GM19467 (cell line): ENCODE measurements at regions not wholly inside any gene's neighbourhood (a gene's known extent, or its start where the extent isn't known, plus 50 kb on each side); places are given as distances from the start of the nearest gene placed in this dataset.
"Not testable (repeated sequence)": the region's sequence is repeated elsewhere in the genome, so short reads cannot be mapped to it uniquely, and the experiment has no call there.

Experiments used
- ATAC-seq: cut with Tn5 transposase; IDR thresholded peaks from one replicate; pipeline ENCODE4 v1.9.1; 2021; ENCODE audit warnings: mild to moderate bottlenecking, moderate library complexity; ENCODE audit not compliant: unreplicated experiment

DNA sequence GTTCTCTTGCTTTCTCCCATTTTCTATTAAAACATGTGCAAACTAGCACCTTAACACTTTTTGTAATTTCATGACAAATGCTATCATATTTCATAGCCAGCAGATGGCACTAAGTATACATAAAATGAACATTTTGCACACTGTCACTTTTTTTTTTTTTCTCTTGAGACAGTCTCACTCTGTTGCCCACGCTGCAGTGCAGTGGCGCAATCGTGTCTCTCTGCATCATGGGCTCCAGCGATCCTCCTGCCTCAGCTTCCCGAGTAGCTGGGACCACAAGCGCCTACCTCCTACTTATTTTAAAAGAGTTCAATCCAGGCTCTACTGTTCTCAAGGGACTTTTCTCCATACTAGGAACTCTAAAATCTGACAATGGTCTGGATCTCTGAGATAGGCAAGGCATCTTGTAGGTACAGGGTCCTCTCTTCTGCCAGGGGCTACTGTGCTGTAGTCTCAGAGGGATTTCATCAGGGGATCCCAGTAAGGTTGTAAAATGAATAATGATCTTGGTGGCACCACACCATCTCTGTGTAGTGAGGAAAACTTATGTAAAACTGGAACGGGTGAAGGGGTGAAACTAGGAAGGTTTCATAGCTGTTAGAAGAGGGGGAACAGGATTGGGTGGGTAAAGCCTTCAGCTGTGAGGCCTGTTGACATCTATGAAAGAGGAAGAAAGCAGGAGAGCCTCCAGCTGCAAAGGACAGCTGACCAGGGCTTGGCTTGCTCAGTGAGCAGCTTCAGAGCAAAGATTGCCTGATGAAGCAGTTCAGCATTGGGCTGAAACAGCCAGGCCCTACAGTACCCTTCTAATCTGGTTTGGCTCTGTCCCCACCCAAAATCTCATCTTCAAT is 196.9 kb downstream of the AVL9 start:
- peak; percentile 76 for ATAC-seq

DNA sequence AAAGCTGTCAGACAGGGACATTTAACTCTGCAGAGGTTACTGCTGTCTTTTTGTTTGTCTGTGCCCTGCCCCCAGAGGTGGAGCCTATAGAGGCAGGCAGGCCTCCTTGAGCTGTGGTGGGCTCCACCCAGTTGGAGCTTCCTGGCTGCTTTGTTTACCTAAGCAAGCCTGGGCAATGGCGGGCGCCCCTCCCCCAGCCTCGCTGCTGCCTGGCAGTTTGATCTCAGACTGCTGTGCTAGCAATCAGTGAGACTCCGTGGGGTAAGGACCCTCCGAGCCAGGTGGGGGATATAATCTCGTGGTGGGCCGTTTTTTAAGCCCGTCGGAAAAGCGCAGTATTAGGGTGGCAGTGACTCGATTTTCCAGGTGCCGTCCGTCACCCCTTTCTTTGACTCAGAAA is 192.8 kb downstream of the AVL9 start:
- not testable (repeated sequence) for ATAC-seq

DNA sequence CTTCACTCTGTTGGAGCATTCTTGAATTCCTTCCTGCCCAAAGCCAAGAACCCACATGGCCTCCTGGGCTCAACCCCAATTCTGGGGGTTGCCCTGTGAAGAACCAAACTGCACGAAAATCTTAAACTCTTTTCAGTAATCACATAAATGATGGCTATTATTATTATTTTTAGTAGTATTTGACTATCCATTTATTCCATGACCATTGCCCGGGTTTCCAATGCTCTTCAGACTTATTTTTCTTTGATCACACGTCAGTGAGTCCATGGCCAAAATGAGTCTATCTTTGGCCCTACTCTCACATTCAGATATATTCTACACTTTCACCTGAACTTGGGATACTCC is 185.9 kb downstream of the AVL9 start:
- no peak for ATAC-seq

DNA sequence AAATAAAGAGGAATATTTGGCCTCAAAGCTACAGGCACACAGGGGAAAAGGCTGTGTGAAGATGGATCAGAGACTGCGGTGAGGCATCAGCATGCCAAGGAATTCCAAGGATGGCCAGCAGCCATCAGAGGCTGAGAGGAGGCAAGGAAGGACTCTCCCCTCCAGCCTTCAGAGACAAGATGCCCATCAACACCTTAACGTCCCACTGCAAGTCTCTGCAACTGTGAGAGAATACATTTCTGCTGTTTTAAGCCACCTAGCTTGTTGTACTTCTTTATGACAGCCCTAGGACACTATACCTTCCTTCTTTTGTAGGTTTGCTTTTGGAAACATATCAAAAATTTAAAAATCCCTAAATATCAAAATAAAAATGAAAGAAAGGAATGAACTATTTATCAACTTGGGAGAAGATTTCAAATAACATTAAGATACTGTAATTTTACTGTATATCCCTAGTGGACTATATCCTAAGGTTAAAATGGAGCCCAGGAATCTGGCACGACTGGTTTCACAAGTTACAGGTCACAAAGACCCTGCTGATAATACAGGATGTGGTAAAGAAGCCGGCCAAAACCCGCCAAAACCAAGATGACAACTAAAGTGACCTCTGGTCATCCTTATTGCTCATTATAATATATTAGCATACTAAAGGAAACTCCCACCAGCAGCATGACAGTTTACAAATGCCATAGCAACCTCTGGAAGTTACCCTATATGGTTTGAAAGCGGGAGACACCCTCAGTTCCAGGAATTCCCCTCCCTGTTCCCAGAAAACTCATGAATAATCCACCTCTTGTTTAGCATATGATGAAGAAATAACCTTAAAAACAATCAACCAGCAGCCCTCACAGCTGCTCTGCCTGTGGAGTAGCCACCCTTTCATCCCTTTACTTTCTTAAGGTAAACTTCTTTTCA is 185.2 kb downstream of the AVL9 start:
- no peak for ATAC-seq

DNA sequence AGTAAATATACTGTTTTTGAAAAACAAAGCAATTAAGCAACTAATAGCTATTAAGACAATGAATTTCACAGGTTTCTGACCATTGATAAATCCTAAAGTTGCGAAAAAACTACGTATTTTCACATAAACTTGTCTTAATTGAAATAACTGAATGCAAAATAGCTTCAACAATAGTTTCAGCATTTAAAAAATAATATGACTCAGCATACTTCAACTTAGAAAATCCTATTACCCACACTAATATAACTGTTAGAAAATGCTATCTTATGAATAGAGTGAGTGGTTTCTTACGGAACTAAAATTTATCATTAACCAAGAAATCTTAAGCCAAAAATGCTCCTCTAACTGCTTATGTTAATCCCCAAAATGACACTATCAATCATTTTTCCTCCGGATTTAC is 183.9 kb downstream of the AVL9 start:
- no peak for ATAC-seq

DNA sequence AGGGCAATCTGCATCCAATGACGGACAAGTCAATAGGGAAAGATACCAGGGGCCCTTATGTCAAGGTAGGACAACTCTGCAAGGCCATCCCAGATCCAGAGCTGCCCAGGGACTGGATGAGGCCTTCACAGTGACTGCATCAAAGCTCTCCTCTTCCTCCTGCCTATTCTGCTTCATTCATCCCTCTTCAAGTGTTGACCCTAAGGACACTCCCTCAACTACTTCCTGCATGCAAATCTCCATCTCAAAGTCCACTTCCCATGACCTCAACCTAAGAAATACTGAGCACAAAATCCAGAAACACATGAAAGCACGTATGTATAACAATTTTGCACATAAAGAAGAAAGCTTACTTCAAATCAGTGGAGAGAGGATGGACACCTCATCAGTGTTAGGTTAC is 182.3 kb downstream of the AVL9 start:
- ATAC-seq: no peak

DNA sequence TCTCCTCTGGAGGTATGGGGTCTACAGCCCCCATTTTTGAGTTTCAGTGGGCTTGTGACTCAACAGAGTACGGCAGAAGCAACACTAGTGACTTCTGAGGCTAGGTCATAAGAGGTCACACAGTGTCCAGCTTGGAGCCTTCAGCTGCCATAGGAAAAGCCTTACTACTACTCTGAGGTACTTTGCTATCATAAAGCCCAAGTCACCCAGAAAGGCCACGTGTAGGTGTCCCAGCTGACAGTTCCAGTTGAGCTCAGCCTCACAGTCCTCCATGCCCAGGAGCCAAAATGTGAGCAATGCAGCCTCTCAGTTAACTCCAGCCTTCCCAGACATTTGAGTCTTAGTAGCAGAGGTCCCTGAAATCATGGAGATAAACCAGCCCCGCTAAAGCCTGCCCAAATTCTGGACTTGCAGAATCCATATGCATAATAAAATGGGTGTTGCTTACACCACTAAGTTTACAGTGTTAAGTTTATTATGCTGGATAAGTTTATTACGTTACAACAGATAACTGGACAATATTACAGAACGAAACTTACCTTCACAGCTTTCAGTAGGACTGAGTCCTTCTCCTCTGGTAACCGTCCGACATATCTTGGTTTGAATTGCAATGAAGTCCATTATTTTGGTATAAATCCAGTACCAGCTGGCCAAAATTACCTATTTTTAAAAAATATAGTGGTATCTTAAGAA is 181.1 kb downstream of the AVL9 start:
- no peak for ATAC-seq

DNA sequence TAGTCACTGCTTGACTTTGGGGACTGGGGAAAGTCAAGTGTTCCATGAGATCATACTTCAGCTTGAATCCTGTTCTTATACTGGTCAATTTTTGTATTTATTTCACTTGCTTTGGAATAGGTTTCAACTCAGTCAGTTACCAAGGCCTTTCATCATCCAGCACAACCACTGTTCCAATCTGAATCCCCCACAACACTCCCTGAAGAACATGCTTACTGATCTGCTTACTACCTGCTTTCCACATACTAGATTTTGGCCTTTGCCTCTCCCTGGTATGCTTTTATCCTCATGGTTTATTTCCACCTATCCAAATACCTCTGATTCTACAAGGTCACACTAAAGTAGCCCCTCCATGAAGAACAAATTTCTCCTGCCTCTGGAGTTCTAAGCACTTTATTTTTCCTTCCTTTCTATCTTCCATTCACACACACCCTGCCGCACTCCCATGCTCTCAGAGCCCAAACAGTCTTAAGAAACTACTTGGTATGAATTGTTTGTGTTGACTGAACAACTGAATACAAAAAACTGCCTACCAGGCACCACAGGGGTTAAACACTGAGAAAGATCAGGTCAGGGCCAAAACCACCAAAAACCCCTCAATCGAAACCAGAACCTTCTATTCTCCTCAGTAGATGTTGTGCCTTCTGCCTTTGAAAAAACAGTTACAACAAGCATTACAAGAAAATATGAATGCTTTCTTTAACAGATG is 178.1 kb downstream of the AVL9 start:
- no peak for ATAC-seq

DNA sequence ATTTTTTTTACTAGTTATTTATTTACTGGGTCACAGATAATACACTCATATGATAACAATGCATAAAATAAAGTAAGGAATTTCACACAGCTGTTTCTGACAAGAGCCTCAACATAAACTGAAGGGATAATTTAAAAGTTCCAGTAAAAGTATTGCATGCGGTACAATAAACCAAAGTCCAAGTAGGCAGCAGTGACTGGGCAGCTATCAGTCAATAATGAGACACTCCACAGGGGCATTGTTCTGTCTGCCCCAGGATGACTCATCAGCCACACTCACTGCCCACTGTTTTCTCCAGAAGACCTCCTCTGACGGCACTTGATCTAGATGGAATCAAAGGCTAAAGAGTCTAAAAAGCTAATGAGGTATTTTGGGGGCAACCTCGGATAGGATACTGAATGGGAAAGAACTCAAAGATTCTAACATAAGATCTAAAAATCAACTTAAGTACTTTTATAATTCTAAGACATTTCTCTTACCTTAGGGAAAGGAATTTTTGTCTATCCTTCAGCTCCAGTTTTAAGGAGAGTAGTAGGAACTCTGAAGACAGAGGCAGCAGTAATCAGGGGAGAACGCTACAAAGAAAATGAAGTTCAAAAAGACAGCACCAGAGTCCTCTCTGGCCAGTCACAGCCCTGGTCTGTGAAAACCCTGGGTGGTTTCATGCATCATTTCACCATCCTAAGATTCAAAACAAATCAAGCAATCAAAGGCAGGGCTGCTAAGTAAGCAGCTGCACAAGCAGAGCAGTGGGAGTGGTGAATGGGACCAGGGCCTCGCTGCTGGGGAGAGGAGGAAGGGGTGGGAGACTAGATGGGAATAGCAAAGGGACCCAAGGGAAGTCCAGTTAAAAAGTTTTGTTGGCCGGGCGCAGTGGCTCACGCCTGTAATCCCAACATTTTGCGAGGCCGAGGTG is 175.1 kb downstream of the AVL9 start:
- no peak for ATAC-seq

DNA sequence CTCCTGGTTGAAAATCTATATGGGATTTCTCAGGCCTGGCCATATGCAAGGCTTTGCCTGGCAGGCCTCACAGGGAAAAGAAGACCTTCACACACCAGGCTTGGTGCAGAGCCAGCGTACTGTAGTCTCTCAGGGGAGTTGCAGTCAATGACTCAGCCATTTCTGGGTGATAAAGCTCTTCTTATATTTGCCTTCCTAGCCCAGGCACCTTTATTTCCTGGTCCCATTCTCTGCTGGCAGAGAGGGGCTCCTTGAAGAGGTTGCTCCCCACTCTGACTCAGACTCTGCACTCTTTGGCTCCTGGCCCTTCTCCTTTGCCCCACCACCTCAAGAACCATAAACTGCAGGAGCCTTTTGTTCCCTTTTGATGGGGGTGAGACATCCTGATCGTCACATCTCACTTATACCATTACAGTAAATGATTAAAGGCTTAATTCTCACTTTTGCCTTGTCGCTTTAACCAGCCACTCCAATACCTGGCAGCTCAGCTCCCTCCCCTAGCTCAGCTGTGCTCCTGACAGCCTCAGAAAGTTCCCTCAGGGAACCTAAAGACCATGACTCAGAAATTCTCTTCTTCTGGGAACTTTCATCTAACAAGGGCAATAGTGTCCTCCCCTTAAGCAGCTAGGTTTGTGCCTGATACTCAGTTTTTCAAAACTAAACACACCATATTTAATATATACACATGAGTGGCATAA is 174.0 kb downstream of the AVL9 start:
- ATAC-seq: not testable (repeated sequence)

DNA sequence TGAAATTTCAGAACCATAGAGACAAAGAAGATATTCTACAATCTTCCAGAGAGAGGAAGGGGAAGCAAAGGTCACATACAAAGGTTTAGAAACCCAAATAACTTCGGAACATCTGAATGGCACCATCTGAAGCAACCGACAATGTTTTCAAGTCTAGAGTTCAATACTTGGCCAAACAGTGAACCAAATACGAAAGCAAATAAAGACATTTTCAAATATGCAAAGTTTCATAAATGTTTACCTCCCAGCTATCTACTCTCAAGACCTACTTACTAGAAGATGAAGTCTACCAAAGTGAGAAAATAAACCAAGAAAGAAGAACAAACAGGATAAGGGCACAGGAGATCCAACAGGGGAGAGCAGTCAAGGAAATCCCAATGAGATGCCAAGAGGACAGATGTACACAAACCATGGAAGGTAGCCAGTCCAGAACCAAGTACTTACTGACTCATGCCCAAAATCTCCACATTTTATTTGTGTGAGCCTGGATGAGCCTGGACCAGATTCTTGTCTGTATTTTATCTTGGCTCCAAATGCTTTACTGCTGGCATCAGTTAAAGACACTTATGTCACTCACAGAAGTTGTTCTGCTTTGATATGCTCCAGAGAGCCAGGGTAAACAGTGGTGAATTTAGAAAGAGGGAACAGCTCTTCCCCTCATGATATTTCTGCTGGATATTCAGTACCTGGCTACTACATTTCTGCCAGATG is 173.3 kb downstream of the AVL9 start:
- ATAC-seq: not testable (repeated sequence)

DNA sequence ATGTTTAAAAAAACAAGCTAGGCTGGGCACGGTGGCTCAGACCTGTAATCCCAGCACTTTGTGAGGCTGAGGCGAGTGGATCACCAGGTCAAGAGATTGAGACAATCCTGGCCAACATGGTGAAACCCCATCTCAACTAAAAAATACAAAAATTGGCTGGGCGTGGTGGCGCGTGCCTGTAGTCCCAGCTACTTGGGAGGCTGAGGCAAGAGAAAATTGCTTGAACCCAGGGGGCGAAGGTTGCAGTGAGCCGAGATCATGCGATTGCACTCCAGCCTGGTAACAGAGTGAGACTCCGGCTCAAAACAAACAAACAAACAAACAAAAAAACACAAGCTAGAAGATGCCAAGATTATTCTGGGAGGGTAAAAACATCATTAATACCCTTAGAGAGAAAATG is 172.3 kb downstream of the AVL9 start:
- ATAC-seq: not testable (repeated sequence)

DNA sequence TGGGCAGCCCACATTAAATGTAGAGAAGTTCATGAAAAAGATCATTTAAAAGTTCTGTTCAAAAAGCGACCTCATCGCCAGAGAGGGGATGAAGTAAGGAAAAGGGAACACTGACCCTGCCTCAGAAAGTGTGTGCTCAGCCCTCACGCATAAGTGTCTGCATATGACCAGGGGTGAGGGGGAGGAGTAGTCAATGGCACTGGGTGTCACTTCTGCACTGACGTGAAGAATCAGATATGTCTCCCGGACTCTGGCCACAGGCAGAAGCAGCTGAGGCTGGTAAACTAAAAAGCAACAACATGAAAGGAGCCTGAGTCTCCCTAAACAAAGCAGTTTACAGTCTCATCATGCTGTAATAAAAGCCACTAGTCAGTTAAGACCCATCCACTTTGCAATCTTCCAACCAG is 168.5 kb downstream of the AVL9 start:
- ATAC-seq: not testable (repeated sequence)

DNA sequence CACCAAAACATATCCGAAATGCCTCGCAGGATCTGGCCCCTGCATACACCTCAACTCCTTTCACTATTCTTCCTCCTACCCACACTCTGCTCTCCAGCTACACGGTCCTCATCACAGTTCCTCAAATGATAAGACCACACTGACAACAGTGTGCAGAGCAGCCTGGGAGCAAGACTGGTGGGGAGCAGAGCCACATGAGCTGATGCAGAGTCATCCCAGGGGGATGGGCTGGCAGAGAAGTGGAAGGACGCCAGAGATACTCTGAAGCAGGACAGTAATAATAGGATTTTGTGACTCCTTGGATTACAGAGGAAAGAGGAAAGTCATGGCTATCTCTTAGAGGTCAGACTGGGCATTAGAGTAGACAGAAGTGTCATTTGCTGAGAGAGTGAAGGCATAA is 167.2 kb downstream of the AVL9 start:
- not testable (repeated sequence) for ATAC-seq

DNA sequence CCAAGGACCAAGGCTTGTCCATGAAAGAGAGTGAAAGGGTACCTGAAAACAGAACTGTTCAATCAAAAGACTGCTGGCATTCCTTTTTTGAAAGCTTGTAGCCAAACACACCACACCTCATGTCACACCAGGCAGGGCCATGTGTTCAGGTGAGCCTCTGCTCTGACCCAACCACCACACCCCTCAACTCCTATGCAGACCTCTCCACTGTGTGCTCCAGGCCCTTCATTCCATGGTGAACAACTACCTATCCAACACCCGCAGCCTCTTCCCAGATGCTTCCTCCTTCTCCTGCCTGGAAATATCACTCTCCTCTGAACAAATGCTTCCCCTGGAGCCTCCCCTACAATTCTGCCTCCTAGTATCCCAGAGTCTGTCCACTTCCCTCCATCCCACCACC is 166.6 kb downstream of the AVL9 start:
- ATAC-seq: no peak

DNA sequence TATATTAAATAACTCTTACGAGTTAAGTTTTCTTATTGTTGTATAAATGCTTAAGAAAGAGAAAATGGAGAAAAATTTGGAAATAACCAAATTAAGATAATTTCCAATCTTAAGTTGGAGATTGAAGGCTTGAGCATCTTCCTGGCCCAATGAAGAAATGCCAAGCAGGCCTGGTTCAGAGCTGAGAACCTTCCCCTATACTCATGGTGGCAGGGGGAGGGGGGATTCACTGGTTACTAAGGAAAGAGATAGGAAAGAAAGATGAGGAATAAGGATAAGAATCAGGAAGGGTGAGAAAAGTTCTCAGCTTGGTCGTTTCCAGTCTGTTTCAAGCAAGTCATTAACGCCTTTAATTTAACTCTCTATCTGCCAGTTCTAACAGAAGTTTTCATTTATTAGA is 166.2 kb downstream of the AVL9 start:
- no peak for ATAC-seq

DNA sequence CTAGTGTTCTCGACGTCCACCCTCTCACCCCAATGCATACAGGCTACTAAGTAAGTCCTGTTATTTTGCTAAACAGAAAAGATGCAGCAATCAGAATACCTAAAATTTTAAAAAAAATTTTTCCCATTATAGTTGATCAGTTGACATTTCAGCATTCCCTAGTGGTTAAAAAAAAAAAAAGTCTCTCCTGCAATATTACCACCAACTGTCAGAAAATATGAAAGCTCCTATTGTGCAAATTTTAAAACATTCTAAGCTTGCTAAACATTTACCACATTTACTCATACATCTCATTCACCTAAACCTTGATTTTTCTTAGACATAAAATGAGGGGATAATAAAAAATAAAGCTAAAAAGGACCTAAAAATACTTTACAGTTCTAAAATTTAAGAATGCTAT is 165.6 kb downstream of the AVL9 start:
- no peak for ATAC-seq

DNA sequence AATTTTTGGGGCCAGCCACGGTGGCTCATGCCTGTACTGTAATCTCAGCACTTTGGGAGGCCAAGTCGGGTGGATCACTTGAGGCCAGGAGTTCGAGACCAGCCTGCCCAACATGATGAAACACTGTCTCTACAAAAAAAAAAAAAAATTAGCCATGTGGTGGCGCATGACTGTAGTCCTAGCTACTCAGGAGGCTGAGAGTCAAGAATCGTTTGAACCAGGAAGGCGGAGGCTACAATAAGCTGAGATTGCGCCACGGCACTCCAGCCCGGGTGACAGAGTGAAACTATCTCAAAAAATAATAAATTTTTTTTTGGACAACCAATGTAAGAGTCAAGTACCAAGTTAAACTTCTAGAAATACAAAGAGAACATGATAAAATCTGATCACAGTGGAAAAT is 164.6 kb downstream of the AVL9 start:
- ATAC-seq: no peak

DNA sequence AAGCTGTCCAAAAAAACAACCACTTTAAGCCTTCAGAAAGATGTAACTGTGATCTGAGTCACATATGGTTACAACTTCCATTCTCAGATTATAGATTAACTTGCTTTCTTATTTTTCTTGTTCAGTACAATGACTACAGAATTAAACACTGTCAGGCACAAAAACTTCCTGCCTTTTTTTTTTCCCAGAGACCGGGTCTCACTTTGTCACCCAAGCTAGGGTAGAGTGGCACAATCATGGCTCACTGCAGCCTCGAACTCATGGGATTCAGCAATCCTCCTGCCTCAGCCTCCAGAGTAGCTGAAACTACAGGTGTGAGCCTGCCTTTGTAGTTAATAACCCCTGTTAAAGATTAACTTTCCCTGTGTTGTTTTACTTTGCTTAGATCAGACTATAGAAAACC is 163.2 kb downstream of the AVL9 start:
- ATAC-seq: peak; percentile 63
